Breast epithelium (tissue), 3 donors: ENCODE measurements at regions not wholly inside any gene's neighbourhood (a gene's known extent, or its start where the extent isn't known, plus 50 kb on each side); places are given as distances from the start of the nearest gene placed in this dataset.

Experiments used
- CTCF ChIP-seq, 3 donors: fragments of 450-650 bp; IDR thresholded peaks; one replicate each; pipeline ENCODE4 v1.5.1; 2016 to 2017; ENCODE audit warnings: antibody characterized with exemption in 3 of 3, mild to moderate bottlenecking in 3 of 3, moderate library complexity in 3 of 3
- POLR2A ChIP-seq: fragments of 450-650 bp; IDR thresholded peaks from one replicate; pipeline ENCODE4 v1.6.1; 2016; ENCODE audit warnings: antibody characterized with exemption, mild to moderate bottlenecking, moderate library complexity
- POLR2AphosphoS5 ChIP-seq, 3 donors: sonication (generic); formaldehyde crosslinking; IDR thresholded peaks; one replicate each; pipeline ENCODE4 v1.6.1; 2017; ENCODE audit warnings: antibody characterized with exemption in 3 of 3

GRCh38 chr15:29968099-29968894 is 114.5 kb upstream of the GOLGA8J start:
- no peak for TF ChIP-seq CTCF (IDR thresholded peaks at IDR 0.05)
- no peak for TF ChIP-seq POLR2AphosphoS5 (IDR thresholded peaks at IDR 0.05)
- no peak for TF ChIP-seq POLR2A
